GM12878 (cell line): ENCODE measurements at regions not wholly inside any gene's neighbourhood (a gene's known extent, or its start where the extent isn't known, plus 50 kb on each side); places are given as distances from the start of the nearest gene placed in this dataset.

Experiments used
- ATAC-seq: fragments of 200-7000 bp; cut with Tn5 transposase; 3 replicates; pipeline ENCODE4 v1.9.1; 2020; ENCODE audit warnings: mild to moderate bottlenecking, moderate library complexity
- BruUV-seq: library from RNA; stranded (reverse); fragments of 400-500 nt; replicated peaks from 2 replicates; lab custom pipeline; 2021; lab: Mats Ljungman, UMichigan
- CTCF ChIA-PET: fragments of 300-600 bp; sonication (Branson Sonifier 250); formaldehyde crosslinking; extraction: SDS; loops from one replicate; lab custom pipeline; 2021; ENCODE audit warnings: inconsistent platforms; lab: Yijun Ruan, JAX
- POLR2A ChIA-PET: fragments of 350-600 bp; formaldehyde crosslinking; extraction: SDS; loops from one replicate; lab custom pipeline; 2021; ENCODE audit warnings: inconsistent platforms; lab: Charles Lee
- RAD21 ChIA-PET: fragments of 300-600 bp; sonication (Branson Sonifier 250); formaldehyde crosslinking; loops from one replicate; lab custom pipeline; 2023; ENCODE audit warnings: antibody characterized with exemption; ENCODE audit not compliant: unreplicated experiment; lab: Charles Lee
- SMC1A ChIA-PET: fragments of 300-600 bp; sonication (Branson Sonifier 250); formaldehyde crosslinking; loops from one replicate; lab custom pipeline; 2023; ENCODE audit not compliant: unreplicated experiment, uncharacterized antibody; lab: Charles Lee
- DNase-seq: peaks from one replicate; pipeline ENCODE4 v3.0.0-alpha.2; 2011; ENCODE audit warnings: low read depth, low spot score
- FAIRE-seq: peaks from 3 replicates; lab custom pipeline; 2011; peaks lifted over from hg19 to GRCh38; lab: Jason Lieb, UNC
- H2AFZ ChIP-seq: 2 replicates; pipeline ENCODE4 v1.6.0; 2011; ENCODE audit warnings: low read depth, low read length, control low read depth; ENCODE audit not compliant: control insufficient read depth
- H3K27ac ChIP-seq: 2 replicates; pipeline ENCODE4 v1.5.1; 2011; ENCODE audit warnings: control low read depth; ENCODE audit not compliant: control insufficient read depth, insufficient read depth
- H3K27me3 ChIP-seq, 2 experiments: replicated peaks in 1 of 2; 2 replicates each; pipeline versions ENCODE4 v1.6.0 to v1.6.1; 2011; ENCODE audit warnings: low read length in 1 of 2; ENCODE audit not compliant: control insufficient read depth in 2 of 2, insufficient read depth in 2 of 2
- H3K36me3 ChIP-seq, 2 experiments: 2 replicates each; pipeline ENCODE4 v1.5.1; 2011; ENCODE audit warnings: low read length in 1 of 2; ENCODE audit not compliant: control insufficient read depth in 2 of 2, insufficient read depth in 2 of 2
- H3K4me1 ChIP-seq: 2 replicates; pipeline ENCODE4 v1.6.1; 2011; ENCODE audit warnings: mild to moderate bottlenecking, low read length, moderate library complexity, mixed read lengths; ENCODE audit not compliant: control insufficient read depth, insufficient read depth
- H3K4me2 ChIP-seq: 2 replicates; pipeline ENCODE4 v1.6.0; 2011; ENCODE audit warnings: control low read depth; ENCODE audit not compliant: control insufficient read depth, insufficient read depth
- H3K4me3 ChIP-seq: fragments of 200-600 bp; sonication (generic); 2 replicates; pipeline ENCODE4 v1.5.1; 2016
- H3K79me2 ChIP-seq: 2 replicates; pipeline ENCODE4 v1.6.0; 2011; ENCODE audit warnings: low read length; ENCODE audit not compliant: control insufficient read depth, insufficient read depth
- H3K9ac ChIP-seq: 2 replicates; pipeline ENCODE4 v1.8.0; 2011; ENCODE audit warnings: low read length, control low read depth, mixed read lengths; ENCODE audit not compliant: control insufficient read depth, insufficient read depth
- H3K9me3 ChIP-seq: replicated peaks from 3 replicates; pipeline ENCODE4 v1.5.1; 2011; ENCODE audit warnings: mild to moderate bottlenecking, low read length; ENCODE audit not compliant: control insufficient read depth, insufficient read depth
- H4K20me1 ChIP-seq: 2 replicates; pipeline ENCODE4 v1.6.0; 2011; ENCODE audit not compliant: control insufficient read depth, insufficient read depth
- EGR1 ChIP-seq, 2 experiments: IDR thresholded peaks; 1 replicate in 1 of 2; 2 replicates in 1 of 2; pipeline ENCODE4 v1.6.1; 2011 to 2012; ENCODE audit warnings: low read depth in 2 of 2, low read length in 2 of 2, borderline replicate concordance in 1 of 2, mild to moderate bottlenecking in 1 of 2, moderate library complexity in 1 of 2
- ESRRA ChIP-seq: IDR thresholded peaks from 2 replicates; pipeline ENCODE4 v1.6.1; 2012; ENCODE audit warnings: mild to moderate bottlenecking, low read length, improper control_type of control experiment
- JUND ChIP-seq: IDR thresholded peaks from 2 replicates; pipeline ENCODE4 v1.6.1; 2012; ENCODE audit warnings: low read depth, mild to moderate bottlenecking, low read length, improper control_type of control experiment, moderate library complexity
- LARP7 ChIP-seq: fragments of 450-650 bp; IDR thresholded peaks from 2 replicates; pipeline ENCODE4 v1.6.1; 2017; ENCODE audit warnings: mild to moderate bottlenecking
- MYC ChIP-seq: IDR thresholded peaks from 2 replicates; pipeline ENCODE4 v1.6.1; 2011; ENCODE audit warnings: mild to moderate bottlenecking, low read length, moderate library complexity, inconsistent platforms; ENCODE audit not compliant: insufficient read depth, insufficient replicate concordance, insufficient read length, severe bottlenecking
- RBBP5 ChIP-seq: fragments of 200-600 bp; sonication (generic); conservative IDR thresholded peaks from 2 replicates; pipeline ENCODE4 v1.6.1; 2016
- RUNX3 ChIP-seq: IDR thresholded peaks from 2 replicates; pipeline ENCODE4 v1.6.1; 2012; ENCODE audit warnings: low read length, inconsistent platforms
- TARDBP ChIP-seq: IDR thresholded peaks from 2 replicates; pipeline ENCODE4 v1.6.1; 2016; ENCODE audit warnings: borderline replicate concordance
- TBL1XR1 ChIP-seq: IDR thresholded peaks from 2 replicates; pipeline ENCODE4 v1.6.1; 2012; ENCODE audit warnings: low read depth, low read length, improper control_type of control experiment
- WGBS: methylation state at CpG from one replicate; pipeline ENCODE4 v1.1.6; 2016; ENCODE audit warnings: low lambda C conversion rate; ENCODE audit not compliant: insufficient replicate concordance, insufficient coverage; ENCODE audit errors: missing lambda C conversion rate; 5-methylcytosine and 5-hydroxymethylcytosine counted together
- in situ Hi-C: fragments of 300-500 bp; cut with MboI; formaldehyde crosslinking; loops from 9 replicates; pipeline ENCODE4 v1.14.3; 2018; ENCODE audit warnings: mixed read lengths
- intact Hi-C: fragments of 100-400 bp; cut with micrococcal nuclease; formaldehyde crosslinking; loops from one replicate; pipeline ENCODE4 v1.14.2; 2022; ENCODE audit not compliant: unreplicated experiment
- TF ChIP-seq, protein P1 (sequence below): fragments of 450-650 bp; formaldehyde crosslinking; IDR thresholded peaks from 2 replicates; pipeline ENCODE4 v1.4.0; 2022; ENCODE audit warnings: mild to moderate bottlenecking, moderate library complexity
- TF ChIP-seq, protein P2 (sequence below): IDR thresholded peaks from 2 replicates; pipeline ENCODE4 v1.6.1; 2011; ENCODE audit warnings: borderline replicate concordance, low read depth, mild to moderate bottlenecking, moderate library complexity, mixed read lengths, low read length; ENCODE audit not compliant: insufficient read depth; ENCODE audit errors: extremely low read length

DNA sequence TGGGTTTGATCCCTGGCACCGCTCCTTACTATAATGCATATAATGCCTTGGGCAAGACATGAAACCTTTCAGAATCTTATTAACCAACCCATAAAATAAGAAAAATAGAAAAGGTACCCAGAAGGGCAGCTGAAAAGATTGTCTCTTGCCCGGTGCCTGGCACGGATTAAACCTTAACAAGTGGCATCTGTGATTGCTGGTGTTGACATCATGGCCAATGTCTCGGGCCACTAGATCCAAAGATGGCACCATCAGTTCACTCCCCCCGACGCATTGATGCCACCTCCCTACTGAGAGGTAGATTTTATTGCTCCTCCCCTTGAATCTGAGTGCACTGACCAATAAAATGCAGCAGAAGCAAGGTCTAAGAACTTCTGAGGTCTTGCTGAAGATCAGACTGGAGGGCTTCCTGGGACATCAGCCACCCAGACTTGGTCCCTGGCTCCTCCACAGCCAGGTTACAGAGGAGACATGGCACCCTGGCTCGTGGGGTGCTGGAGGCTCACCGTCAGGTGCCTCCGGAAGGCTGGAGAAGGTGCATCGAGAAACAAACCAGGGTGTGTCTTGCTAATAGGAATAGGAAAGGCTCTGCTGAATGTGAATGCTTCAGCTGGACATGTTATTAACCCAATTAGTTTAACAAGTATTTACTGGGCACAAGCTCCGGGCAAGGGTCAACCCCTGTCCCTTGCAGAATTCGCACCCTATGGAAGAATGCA lies 80.0 kb upstream of the COL5A1 start:
- H3K9me3 ChIP-seq, result no peaks in the 10 kb centered on the region
- ChIA-PET CTCF (no interaction called here), RAD21 (no interaction called here), SMC1A (no interaction called here), POLR2A (no interaction called here)
- in situ Hi-C loops (no loop called here), intact Hi-C loops (no loop called here)
- no peak overlapping the region for H3K27ac ChIP-seq
- FAIRE-seq, result no peak
- H2AFZ ChIP-seq, result no peak overlapping the region
- no peak for ATAC-seq
- no peaks in the 10 kb centered on the region for H4K20me1 ChIP-seq
- no peaks in the 10 kb centered on the region for H3K79me2 ChIP-seq
- TF ChIP-seq, protein P1, sequence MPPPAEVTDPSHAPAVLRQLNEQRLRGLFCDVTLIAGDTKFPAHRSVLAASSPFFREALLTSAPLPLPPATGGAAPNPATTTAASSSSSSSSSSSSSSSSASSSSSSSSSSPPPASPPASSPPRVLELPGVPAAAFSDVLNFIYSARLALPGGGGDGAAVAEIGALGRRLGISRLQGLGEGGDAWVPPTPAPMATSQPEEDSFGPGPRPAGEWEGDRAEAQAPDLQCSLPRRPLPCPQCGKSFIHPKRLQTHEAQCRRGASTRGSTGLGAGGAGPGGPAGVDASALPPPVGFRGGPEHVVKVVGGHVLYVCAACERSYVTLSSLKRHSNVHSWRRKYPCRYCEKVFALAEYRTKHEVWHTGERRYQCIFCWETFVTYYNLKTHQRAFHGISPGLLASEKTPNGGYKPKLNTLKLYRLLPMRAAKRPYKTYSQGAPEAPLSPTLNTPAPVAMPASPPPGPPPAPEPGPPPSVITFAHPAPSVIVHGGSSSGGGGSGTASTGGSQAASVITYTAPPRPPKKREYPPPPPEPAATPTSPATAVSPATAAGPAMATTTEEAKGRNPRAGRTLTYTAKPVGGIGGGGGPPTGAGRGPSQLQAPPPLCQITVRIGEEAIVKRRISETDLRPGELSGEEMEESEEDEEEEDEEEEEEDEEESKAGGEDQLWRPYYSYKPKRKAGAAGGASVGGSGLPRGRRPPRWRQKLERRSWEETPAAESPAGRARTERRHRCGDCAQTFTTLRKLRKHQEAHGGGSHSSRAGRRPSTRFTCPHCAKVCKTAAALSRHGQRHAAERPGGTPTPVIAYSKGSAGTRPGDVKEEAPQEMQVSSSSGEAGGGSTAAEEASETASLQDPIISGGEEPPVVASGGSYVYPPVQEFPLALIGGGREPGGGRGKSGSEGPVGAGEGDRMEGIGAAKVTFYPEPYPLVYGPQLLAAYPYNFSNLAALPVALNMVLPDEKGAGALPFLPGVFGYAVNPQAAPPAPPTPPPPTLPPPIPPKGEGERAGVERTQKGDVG (CRISPR knock-in tag), result no peak
- TF ChIP-seq TBL1XR1 (no peak), TARDBP (no peak), EGR1 (IDR thresholded peaks at IDR 0.05; ENCODE audit: borderline replicate concordance in 1 of 2, low read depth in 2 of 2, low read length in 2 of 2) (no peak), MYC (no peak), ESRRA (no peak), LARP7 (no peak), RUNX3 (no peak), JUND (no peak), RBBP5 (no peak)
- TF ChIP-seq, protein P2, sequence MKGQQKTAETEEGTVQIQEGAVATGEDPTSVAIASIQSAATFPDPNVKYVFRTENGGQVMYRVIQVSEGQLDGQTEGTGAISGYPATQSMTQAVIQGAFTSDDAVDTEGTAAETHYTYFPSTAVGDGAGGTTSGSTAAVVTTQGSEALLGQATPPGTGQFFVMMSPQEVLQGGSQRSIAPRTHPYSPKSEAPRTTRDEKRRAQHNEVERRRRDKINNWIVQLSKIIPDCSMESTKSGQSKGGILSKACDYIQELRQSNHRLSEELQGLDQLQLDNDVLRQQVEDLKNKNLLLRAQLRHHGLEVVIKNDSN, result no peak
- no peak overlapping the region for H3K4me3 ChIP-seq
- H3K27me3 ChIP-seq, result no peaks in the 10 kb centered on the region; a peak in 1 of 4 replicates
- BruUV-seq, result no TSS peak
- no peak overlapping the region for H3K4me2 ChIP-seq
- H3K4me1 ChIP-seq, result no peaks in the 10 kb centered on the region
- DNase-seq, result no peak
- H3K36me3 ChIP-seq, result no peaks in the 10 kb centered on the region
- 44% methylated on average over 12 of the region's 12 CpGs for WGBS
- H3K9ac ChIP-seq, result no peak overlapping the region
